Hippocampal formation (tissue), 2 donors: ENCODE measurements at regions not wholly inside any gene's neighbourhood (a gene's known extent, or its start where the extent isn't known, plus 50 kb on each side); places are given as distances from the start of the nearest gene placed in this dataset.

Source experiments
- DNase-seq, 2 donors: peaks; one replicate each; lab custom pipeline; 2025; lab: John Stamatoyannopoulos, UW

GRCh38 chr5:74424162-74424868 lies 216.2 kb downstream of the ENC1 start:
- DNase-seq: no peak

GRCh38 chr5:74423383-74423782 lies 217.1 kb downstream of the ENC1 start:
- no peak for DNase-seq

GRCh38 chr5:74422671-74423070 lies 217.9 kb downstream of the ENC1 start:
- DNase-seq: no peak

- DNase-seq: no peak
These were observed 218.5 kb downstream of the ENC1 start for GRCh38 chr5:74422030-74422429.

- no peak for DNase-seq
These were observed 219.2 kb downstream of the ENC1 start for GRCh38 chr5:74421377-74421776.

GRCh38 chr5:74420947-74421346 lies 219.6 kb downstream of the ENC1 start:
- DNase-seq: no peak

- DNase-seq: no peak
These were observed 220.3 kb downstream of the ENC1 start for GRCh38 chr5:74420220-74420619.

- no peak for DNase-seq
These were observed 221.1 kb downstream of the ENC1 start for GRCh38 chr5:74419468-74419867.

GRCh38 chr5:74418709-74419108 lies 221.8 kb downstream of the ENC1 start:
- DNase-seq: no peak

GRCh38 chr5:74418261-74418660 lies 222.3 kb downstream of the ENC1 start:
- no peak for DNase-seq

- DNase-seq: no peak
These were observed 224.8 kb downstream of the ENC1 start for GRCh38 chr5:74415695-74416102.

- DNase-seq: no peak
These were observed 226.3 kb downstream of the ENC1 start for GRCh38 chr5:74414228-74414627.

- DNase-seq: no peak
These were observed 227.0 kb downstream of the ENC1 start for GRCh38 chr5:74413403-74414048.

- DNase-seq: no peak
These were observed 228.5 kb downstream of the ENC1 start for GRCh38 chr5:74412066-74412465.

GRCh38 chr5:74409712-74410111 lies 230.8 kb downstream of the ENC1 start:
- DNase-seq: no peak

- no peak for DNase-seq
These were observed 231.3 kb downstream of the ENC1 start for GRCh38 chr5:74409166-74409706.

- DNase-seq: no peak
These were observed 232.1 kb downstream of the ENC1 start for GRCh38 chr5:74408150-74409043.

GRCh38 chr5:74407701-74408100 lies 232.8 kb downstream of the ENC1 start:
- no peak for DNase-seq

- DNase-seq: no peak
These were observed 233.7 kb downstream of the ENC1 start for GRCh38 chr5:74406844-74407243.

- no peak for DNase-seq
These were observed 234.9 kb downstream of the ENC1 start for GRCh38 chr5:74405593-74405992.

- DNase-seq: no peak
These were observed 235.7 kb downstream of the ENC1 start for GRCh38 chr5:74404574-74405508.
